ENCODE measurements at regions not wholly inside any gene's neighbourhood (a gene's known extent, or its start where the extent isn't known, plus 50 kb on each side); places are given as distances from the start of the nearest gene placed in this dataset.

DNA sequence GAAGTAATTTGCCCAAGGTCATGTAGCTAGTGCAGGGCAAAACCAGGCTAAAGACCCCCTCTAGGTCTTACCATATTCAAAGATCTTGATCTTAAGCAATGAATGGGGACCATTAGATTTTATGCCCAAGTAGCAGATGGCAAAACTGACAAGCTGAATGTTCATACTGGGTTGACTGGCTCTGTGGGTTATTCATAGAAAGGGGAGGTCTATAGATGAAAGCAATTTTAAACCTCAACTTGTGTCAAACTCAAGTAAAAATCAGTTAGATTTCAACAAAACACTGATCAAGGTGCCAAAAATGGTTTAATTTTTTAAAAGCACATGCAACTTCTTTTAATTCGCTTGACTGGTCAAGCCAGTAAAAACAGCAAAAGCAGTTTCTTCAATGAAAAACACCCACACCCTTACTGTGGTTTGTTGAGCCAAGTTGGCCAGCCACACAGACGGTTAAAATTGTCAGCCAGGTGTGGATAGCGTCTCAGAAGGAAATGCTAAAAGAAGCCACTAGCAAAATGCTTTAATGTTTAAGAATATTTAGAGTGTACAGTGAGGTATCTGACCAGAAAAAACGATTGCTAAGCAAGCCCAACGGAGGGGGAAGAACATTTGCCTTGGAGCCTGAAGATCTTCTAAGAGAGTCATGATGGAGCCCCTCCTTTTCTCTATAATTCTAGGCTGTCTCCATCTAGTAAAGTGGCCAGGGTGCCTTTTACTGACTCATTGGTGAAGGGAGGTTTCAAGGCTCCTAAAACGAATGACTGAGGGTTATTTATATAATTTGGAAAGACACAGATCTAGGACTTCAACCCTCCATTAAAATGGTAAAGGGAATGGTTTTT is 539.6 kb upstream of the CLINT1 start:
- DNase-seq (ENCODE audit: low read depth) = no peak

- DNase-seq (ENCODE audit: low read depth) = no peak
Observed at GRCh38 chr5:158397278-158397677, 538.3 kb upstream of the CLINT1 start.

GRCh38 chr5:158394102-158394501 is 535.2 kb upstream of the CLINT1 start:
- DNase-seq (ENCODE audit: low read depth) = no peak

GRCh38 chr5:158393457-158393856 is 534.5 kb upstream of the CLINT1 start:
- DNase-seq (ENCODE audit: low read depth) = no peak

GRCh38 chr5:158392753-158393152 is 533.8 kb upstream of the CLINT1 start:
- DNase-seq (ENCODE audit: low read depth) = no peak

GRCh38 chr5:158390577-158390976 is 531.6 kb upstream of the CLINT1 start:
- no peak for DNase-seq (ENCODE audit: low read depth)

DNA sequence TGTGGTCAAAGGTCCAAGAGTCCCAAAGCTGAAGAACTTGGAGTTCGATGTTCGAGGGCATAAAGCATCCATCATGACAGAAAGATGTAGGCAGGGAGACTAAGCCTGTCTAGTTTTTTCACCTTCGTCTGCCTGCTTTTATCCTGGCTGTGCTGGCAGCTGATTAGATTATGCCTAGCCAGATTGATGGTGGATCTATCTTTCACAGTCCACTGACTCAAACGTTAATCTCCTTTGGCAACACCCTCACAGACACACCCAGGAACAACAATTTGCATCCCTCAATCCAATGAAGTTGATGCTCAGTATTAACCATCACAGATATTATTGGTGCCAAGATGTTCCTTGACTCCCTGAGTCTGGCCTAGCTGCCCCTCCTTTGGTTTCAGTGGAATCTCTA is 530.8 kb upstream of the CLINT1 start:
- DNase-seq (ENCODE audit: low read depth) = no peak

GRCh38 chr5:158388021-158388420 is 529.1 kb upstream of the CLINT1 start:
- DNase-seq (ENCODE audit: low read depth) = no peak

DNA sequence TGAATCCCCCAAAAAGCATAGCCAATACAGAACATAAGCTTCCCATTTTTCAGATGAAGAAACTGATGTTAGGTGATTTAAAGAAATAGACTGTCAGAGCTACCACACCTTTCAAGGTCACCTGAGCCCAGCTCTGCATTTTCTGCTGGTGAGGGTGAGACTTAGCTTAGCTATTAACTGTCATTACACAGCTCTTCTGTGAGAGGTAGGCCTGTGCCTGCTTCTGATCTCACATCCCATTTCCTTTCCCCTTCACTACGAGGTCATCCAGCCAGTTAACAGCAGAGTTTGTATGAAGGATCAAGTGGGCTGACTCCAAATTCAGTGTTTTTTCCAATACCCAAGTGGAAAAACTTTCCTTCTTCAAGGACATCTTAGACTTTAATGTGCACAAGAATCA is 528.6 kb upstream of the CLINT1 start:
- no peak for DNase-seq (ENCODE audit: low read depth)

DNA sequence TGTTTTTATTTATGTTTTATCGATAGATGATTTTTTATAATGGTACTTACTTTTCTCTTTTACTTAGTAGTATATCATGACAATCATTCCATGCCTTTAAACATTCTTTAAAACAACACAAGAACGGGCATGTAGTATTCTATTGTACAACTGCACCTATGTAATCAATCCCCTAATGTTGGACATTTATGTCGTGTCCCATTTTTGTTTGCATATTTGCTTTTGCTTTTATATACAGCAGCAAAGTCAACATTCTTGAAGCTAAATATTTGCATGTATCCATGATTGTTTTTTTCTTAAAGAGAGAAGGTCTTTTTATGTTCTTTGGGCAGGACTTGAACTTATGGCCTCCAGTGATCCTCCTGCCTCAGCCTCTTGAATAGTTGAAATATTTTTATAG is 527.0 kb upstream of the CLINT1 start:
- DNase-seq (ENCODE audit: low read depth) = no peak

- no peak for DNase-seq (ENCODE audit: low read depth)
Observed at GRCh38 chr5:158384535-158385481, 525.9 kb upstream of the CLINT1 start.

- DNase-seq (ENCODE audit: low read depth) = no peak
Observed at GRCh38 chr5:158383486-158383885, 524.5 kb upstream of the CLINT1 start.

GRCh38 chr5:158382473-158382872 is 523.5 kb upstream of the CLINT1 start:
- DNase-seq (ENCODE audit: low read depth) = no peak

DNA sequence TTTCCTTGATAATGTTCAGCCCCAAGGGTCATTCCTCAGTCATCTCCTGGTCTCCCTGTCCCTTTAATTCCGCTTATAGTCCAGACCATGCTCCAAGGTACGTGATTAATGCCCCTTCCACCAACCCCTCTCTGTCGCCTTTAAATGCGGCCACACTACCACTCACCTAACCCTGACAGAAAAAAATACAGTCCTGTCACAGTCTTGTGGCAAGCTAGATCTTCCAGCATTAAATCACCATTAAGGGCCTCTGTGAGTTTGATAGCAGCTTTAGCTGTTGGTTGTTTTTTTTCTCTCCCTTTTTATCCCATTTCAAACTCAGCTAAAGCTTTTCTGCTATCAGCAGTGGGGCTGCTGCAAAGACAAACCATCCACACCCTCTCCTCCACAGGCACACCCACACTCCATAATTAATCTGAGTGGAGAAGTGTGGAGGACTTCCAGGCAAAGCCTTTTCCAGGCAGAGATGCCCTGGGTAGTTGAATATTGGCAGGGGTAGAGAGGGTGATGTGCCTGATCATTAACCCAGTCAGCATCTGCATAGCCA is 522.7 kb upstream of the CLINT1 start:
- DNase-seq (ENCODE audit: low read depth) = no peak

GRCh38 chr5:158380661-158381060 is 521.7 kb upstream of the CLINT1 start:
- DNase-seq (ENCODE audit: low read depth) = no peak

DNA sequence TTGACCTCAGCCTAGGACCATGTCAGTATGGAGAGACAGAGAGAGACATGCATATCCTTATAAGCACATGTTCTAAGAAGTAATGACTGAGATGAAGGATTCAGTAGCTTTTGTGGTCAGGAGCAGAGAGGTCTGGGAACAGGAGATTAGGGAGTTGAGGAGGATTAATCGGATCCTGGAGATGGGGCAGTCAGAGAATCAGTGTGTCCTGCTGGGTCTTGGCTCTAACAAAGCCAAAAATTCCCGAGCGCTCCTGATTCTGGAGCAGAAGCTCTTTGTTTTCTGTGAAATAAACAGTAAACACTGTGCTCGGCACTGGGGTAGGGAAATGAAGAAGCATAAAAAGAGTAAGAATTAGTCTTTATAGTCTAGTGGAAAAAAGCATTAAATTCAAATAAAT is 520.0 kb upstream of the CLINT1 start:
- no peak for DNase-seq (ENCODE audit: low read depth)

GRCh38 chr5:158376679-158377078 is 517.7 kb upstream of the CLINT1 start:
- DNase-seq (ENCODE audit: low read depth) = no peak

DNA sequence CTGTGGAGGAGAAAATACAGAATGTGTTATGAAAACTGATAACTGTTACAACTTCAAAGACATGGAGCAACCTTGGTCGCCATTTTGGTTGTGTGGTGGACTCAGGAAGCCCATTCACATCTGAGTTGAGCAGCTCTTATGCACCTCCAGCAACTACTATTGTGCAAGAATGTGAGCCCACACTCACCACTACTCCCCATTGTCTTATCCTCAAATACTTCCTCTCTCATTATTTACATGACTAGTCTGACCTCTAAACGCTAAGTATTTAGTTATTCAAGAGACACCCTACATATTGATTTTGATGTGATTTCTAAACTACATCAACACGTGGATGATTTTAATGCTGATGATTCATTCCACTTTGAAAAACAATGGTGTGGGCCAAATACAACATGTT is 516.6 kb upstream of the CLINT1 start:
- DNase-seq (ENCODE audit: low read depth) = no peak

GRCh38 chr5:158373608-158374395 is 514.9 kb upstream of the CLINT1 start:
- no peak for DNase-seq (ENCODE audit: low read depth)

DNA sequence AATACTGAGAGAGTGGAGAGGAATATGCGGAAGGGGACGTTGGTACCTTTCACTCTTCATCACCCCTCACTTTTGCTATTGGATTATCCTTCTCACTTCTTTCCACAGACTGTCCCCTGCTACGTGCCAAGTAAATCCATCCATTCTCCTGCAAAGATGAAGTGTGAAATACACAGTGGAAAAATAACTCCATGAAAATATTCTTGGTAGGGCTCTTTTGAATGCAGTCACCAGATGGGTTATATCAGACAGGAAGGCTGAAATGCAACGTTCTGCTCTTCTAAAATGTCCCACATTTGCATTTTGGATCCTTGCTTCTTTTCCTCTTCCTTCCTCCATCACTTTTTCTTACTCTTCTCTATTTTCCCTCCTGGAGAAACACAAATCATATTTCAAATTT is 510.3 kb upstream of the CLINT1 start:
- DNase-seq (ENCODE audit: low read depth) = no peak

DNA sequence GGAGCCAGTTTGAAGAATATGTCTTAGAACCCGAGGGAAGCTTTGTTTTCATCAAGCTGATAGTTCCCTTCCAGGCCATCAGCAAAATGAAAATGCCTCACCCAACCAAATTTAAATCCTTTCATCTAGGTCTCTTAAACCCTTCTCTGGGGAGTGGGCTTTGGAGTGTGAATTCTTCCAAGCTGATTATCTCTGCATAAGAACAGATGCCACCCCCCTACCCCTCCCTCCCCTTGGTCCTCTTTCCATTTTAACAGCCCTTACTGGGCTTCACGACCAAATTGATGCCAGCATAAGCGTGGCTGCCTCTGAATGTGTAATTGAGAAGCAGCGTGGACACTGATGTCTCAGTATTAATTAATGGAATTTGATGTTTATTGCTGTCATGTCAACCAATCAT is 509.7 kb upstream of the CLINT1 start:
- DNase-seq (ENCODE audit: low read depth) = no peak

- no peak for DNase-seq (ENCODE audit: low read depth)
Observed at GRCh38 chr5:158364367-158364766, 505.4 kb upstream of the CLINT1 start.
